Brain pericyte (primary cell): ENCODE measurements at regions not wholly inside any gene's neighbourhood (a gene's known extent, or its start where the extent isn't known, plus 50 kb on each side); places are given as distances from the start of the nearest gene placed in this dataset.

Source experiments
- DNase-seq: peaks from one replicate; pipeline ENCODE4 v3.0.0-alpha.2; 2012; ENCODE audit warnings: low read depth, low spot score

- DNase-seq = no peak
These were observed 277.4 kb downstream of the NPIPA8 start for GRCh38 chr16:18059089-18059488.

GRCh38 chr16:18055411-18055916 is 281.1 kb downstream of the NPIPA8 start:
- no peak for DNase-seq

- no peak for DNase-seq
These were observed 285.8 kb downstream of the NPIPA8 start for GRCh38 chr16:18050777-18051176.

GRCh38 chr16:18050234-18050633 is 286.3 kb downstream of the NPIPA8 start:
- DNase-seq = no peak

GRCh38 chr16:18049547-18050133 is 286.9 kb downstream of the NPIPA8 start:
- no peak for DNase-seq

GRCh38 chr16:18048853-18049546 is 287.5 kb downstream of the NPIPA8 start:
- no peak for DNase-seq

- DNase-seq = no peak
These were observed 288.8 kb downstream of the NPIPA8 start for GRCh38 chr16:18047761-18048160.

- no peak for DNase-seq
These were observed 291.2 kb downstream of the NPIPA8 start for GRCh38 chr16:18045356-18045755.

GRCh38 chr16:18041864-18042834 is 294.4 kb downstream of the NPIPA8 start:
- DNase-seq = no peak

- no peak for DNase-seq
These were observed 296.6 kb downstream of the NPIPA8 start for GRCh38 chr16:18039931-18040330.

- DNase-seq = no peak
These were observed 299.5 kb downstream of the NPIPA8 start for GRCh38 chr16:18037051-18037450.

GRCh38 chr16:18024611-18025010 is 311.9 kb downstream of the NPIPA8 start:
- DNase-seq = no peak

GRCh38 chr16:18018376-18018775 is 318.2 kb downstream of the NPIPA8 start:
- DNase-seq = no peak

- DNase-seq = no peak
These were observed 322.7 kb downstream of the NPIPA8 start for GRCh38 chr16:18013863-18014262.

- DNase-seq = no peak
These were observed 328.2 kb downstream of the NPIPA8 start for GRCh38 chr16:18008356-18008755.

GRCh38 chr16:18003033-18003432 is 333.5 kb downstream of the NPIPA8 start:
- no peak for DNase-seq

GRCh38 chr16:17998996-17999395 is 337.5 kb downstream of the NPIPA8 start:
- DNase-seq = no peak

- DNase-seq = no peak
These were observed 338.0 kb downstream of the NPIPA8 start for GRCh38 chr16:17998550-17998949.

GRCh38 chr16:17994027-17994426 is 342.5 kb downstream of the NPIPA8 start:
- no peak for DNase-seq

GRCh38 chr16:17992416-17992815 is 344.1 kb downstream of the NPIPA8 start:
- DNase-seq = no peak

- DNase-seq = no peak
These were observed 347.3 kb downstream of the NPIPA8 start for GRCh38 chr16:17989255-17989654.

- DNase-seq = no peak
These were observed 347.7 kb downstream of the NPIPA8 start for GRCh38 chr16:17988839-17989238.
